ENCODE measurements at regions not wholly inside any gene's neighbourhood (a gene's known extent, or its start where the extent isn't known, plus 50 kb on each side); places are given as distances from the start of the nearest gene placed in this dataset.

- DNase-seq, result no peak
Observed at GRCh38 chr13:104057861-104058260, 991.6 kb upstream of the SLC10A2 start.

- DNase-seq, result no peak
Observed at GRCh38 chr13:104045907-104046306, 979.7 kb upstream of the SLC10A2 start.

GRCh38 chr13:104043184-104043583 lies 977.0 kb upstream of the SLC10A2 start:
- DNase-seq, result no peak

- no peak for DNase-seq
Observed at GRCh38 chr13:104034891-104035290, 968.7 kb upstream of the SLC10A2 start.

GRCh38 chr13:104025303-104025702 lies 959.1 kb upstream of the SLC10A2 start:
- DNase-seq, result no peak

GRCh38 chr13:104024416-104025170 lies 958.4 kb upstream of the SLC10A2 start:
- no peak for DNase-seq

- DNase-seq, result no peak
Observed at GRCh38 chr13:104021806-104022397, 955.7 kb upstream of the SLC10A2 start.

- no peak for DNase-seq
Observed at GRCh38 chr13:104017317-104017716, 951.1 kb upstream of the SLC10A2 start.

- DNase-seq, result no peak
Observed at GRCh38 chr13:104015646-104016396, 949.6 kb upstream of the SLC10A2 start.

GRCh38 chr13:104014803-104015645 lies 948.8 kb upstream of the SLC10A2 start:
- DNase-seq, result no peak

GRCh38 chr13:104011505-104012241 lies 945.5 kb upstream of the SLC10A2 start:
- DNase-seq, result no peak

- no peak for DNase-seq
Observed at GRCh38 chr13:104008541-104009435, 942.6 kb upstream of the SLC10A2 start.

- no peak for DNase-seq
Observed at GRCh38 chr13:104008075-104008474, 941.9 kb upstream of the SLC10A2 start.

- no peak for DNase-seq
Observed at GRCh38 chr13:104006625-104007075, 940.4 kb upstream of the SLC10A2 start.

- DNase-seq, result no peak
Observed at GRCh38 chr13:104004572-104004971, 938.4 kb upstream of the SLC10A2 start.

- DNase-seq, result no peak
Observed at GRCh38 chr13:104002216-104002615, 936.0 kb upstream of the SLC10A2 start.

GRCh38 chr13:104001766-104002165 lies 935.5 kb upstream of the SLC10A2 start:
- DNase-seq, result no peak

GRCh38 chr13:103996733-103997132 lies 930.5 kb upstream of the SLC10A2 start:
- no peak for DNase-seq

- no peak for DNase-seq
Observed at GRCh38 chr13:103983948-103984347, 917.7 kb upstream of the SLC10A2 start.

GRCh38 chr13:103976371-103976770 lies 910.2 kb upstream of the SLC10A2 start:
- no peak for DNase-seq

GRCh38 chr13:103973740-103974139 lies 907.5 kb upstream of the SLC10A2 start:
- DNase-seq, result no peak
